GM21576 (cell line): ENCODE measurements at regions not wholly inside any gene's neighbourhood (a gene's known extent, or its start where the extent isn't known, plus 50 kb on each side); places are given as distances from the start of the nearest gene placed in this dataset.
A peak's percentile ranks its signal among the peaks of the same experiment; 100 is the strongest.
"Not testable (repeated sequence)": the region's sequence is repeated elsewhere in the genome, so short reads cannot be mapped to it uniquely, and the experiment has no call there.

ENCODE experiments used
- ATAC-seq: cut with Tn5 transposase; IDR thresholded peaks from one replicate; pipeline ENCODE4 v1.9.1; 2021; ENCODE audit warnings: mild to moderate bottlenecking, moderate library complexity; ENCODE audit not compliant: unreplicated experiment

DNA sequence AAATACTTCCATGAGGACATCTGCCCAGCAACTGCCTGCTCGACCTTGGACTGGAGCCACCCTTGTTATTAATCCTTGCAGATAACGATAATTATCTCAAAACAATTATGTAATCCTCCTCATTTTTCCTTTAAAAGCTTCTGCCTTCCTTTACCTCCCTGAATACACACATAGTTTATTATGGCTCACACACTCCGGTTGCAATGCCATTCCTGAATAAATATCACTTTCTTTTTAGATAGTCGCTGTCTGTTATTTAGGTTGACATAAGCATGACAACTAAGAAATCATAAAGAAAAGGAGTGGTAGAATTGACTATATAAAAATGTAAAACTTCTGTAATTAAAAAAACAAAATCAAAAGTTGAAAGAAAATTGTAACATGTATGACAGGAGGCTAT is 64.8 kb downstream of the B4GALT7 start:
- not testable (repeated sequence) for ATAC-seq

DNA sequence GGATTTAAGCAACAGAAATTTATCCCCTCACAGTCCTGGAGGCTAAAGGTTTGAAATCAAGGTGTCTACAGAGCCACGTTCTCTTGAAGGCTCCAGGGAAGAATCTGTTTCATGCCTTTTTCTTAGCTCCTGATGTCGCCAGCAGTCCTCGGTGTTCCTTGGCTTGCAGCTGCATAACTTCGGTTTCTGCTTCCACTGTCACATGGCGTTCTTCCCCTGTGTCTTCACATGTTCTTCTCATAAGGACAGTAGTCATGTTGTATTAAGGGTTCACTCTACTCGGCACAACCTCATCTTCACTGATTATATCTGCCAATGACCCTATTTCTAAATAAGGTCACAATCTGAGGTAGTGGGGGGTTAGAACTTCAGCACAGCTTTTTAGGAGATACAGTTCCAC is 65.2 kb downstream of the B4GALT7 start:
- ATAC-seq: not testable (repeated sequence)

DNA sequence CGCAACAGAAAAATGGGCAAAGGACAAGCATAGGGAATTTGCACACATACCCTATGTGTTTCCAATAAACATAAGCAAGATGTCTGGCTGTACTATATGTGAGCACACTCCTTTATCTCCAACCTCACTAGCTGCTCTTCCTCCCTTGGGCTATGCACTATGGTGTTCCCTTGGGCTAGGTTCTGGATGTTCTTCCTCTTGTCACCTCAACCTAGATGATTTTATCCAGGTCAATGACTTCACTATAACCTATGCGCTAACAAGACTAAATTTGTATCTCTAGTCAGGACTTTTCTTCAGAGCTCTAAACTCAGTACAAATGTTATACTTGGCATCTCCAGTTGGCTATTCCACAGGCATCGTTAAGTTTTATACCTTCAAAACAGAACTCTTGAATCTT is 66.0 kb downstream of the B4GALT7 start:
- not testable (repeated sequence) for ATAC-seq

DNA sequence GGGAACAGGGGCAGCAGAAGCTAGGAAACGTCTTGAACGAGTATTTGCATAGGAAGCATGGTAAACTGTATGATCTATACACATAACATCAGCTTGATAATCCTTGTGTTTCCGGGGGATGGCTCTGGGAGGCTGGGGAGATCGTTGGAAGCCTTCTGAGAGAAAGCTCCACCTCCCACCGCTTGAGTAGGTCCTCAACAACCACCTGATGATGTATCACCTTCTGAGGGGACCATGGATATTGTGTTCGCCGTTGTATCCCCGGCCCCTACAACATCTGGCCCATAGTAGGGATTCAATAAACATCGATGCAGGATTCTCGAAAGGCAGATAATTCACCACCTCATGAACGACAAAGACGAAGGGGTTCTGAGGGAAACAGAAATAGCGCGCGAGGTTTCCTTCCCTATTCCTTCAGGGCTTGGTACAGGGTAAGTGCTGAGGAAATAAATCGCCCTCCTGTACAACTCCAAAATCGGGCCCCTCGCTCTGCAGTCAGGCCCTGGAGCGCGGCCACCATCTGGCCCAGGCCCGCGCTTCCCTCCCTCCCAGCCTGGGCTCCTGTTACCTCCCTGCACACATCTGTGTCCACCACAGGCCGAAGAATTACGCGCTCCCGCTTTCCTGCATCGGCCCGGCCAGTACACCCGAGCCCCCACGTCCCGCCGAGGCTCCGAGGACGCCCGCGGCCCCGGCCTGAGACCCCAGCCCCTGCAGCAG is 71.3 kb downstream of the B4GALT7 start:
- ATAC-seq: peak; percentile 28

DNA sequence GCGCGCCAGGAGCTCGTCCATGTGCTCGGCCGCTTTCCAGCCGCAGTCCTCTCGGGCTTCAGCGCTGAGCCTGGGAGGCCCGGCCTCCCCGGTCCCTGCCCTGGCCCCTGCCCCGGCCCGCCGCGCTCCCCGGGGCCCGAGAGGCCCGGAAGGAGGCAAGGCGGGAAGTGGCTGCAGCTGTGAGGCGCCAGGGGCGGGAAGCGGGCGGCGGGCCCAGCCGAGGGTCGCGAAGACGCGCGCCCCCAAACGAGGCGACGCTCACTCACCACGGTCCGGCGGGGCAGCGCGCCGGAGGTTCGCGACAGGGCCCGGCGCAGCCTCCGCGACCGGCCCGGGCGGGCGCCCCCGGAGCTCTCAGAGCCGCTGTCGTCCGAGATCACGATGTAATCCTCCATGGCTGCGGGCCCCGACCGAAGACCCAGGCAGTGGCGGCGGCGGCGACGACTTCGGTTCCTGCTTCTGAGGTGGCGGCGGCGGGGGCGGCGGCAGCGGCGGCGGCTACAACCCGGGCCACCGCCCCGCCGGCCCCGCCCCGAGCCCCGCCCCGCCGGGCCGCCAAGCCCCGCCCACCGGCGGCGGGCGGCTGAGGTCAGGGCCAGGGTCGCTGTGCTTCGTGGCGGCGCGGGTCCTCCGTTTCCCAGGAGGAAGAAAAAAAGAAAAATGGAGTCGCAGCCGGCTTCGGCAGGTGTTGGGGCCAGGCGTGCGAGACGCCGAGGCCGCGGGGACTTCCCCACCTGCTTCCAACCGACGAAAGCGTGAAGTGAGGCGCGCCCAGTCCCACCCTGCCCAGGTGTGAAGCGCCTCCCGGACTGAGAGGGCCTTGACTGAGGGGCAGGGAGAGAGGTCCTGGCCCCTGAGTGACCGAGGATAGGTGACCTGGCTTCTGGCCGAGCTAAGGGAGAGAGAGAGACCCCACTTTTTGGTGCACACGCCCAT is 72.1 kb downstream of the B4GALT7 start:
- ATAC-seq: peak; percentile 74
